GM04503 (cell line): ENCODE measurements at regions not wholly inside any gene's neighbourhood (a gene's known extent, or its start where the extent isn't known, plus 50 kb on each side); places are given as distances from the start of the nearest gene placed in this dataset.
"Not testable (repeated sequence)": the region's sequence is repeated elsewhere in the genome, so short reads cannot be mapped to it uniquely, and the experiment has no call there.

ENCODE experiments used
- DNase-seq: peaks from one replicate; pipeline ENCODE4 v3.0.0-alpha.2; 2012; ENCODE audit warnings: low read depth

DNA sequence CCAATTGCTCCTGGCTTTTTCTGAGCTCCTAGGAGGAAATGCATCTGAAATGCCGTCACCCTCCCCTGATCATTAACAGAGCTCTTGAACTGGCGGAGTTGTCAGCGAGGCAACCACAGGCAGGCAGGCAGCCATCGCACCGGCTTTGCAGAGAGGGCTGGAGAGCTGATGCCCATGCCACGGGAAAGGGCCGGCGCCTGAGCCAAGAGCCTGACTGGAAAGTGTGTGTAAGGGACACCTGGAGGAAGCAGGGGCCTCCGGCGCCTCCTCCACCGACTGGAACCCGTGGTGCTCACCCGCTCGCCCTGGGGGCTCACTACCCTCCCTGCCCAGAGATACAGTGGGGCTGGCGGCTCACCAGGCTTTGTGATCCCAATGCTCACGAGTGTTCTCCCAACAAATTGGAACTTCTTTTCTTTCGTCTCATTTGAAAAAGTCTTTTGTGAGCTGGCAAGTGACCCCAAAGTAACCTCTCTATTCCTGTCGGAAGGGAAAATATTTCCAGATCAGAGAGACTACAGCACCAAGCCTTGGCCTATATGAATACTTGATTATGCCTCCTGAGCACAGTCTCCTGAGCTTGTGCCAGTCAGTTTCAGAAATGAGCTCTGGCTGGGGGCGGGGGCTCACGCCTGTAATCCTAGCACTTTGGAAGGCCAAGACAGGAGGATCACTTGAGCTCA, 97.7 kb upstream of the SLC25A33 start:
- peak; percentile 42 for DNase-seq

DNA sequence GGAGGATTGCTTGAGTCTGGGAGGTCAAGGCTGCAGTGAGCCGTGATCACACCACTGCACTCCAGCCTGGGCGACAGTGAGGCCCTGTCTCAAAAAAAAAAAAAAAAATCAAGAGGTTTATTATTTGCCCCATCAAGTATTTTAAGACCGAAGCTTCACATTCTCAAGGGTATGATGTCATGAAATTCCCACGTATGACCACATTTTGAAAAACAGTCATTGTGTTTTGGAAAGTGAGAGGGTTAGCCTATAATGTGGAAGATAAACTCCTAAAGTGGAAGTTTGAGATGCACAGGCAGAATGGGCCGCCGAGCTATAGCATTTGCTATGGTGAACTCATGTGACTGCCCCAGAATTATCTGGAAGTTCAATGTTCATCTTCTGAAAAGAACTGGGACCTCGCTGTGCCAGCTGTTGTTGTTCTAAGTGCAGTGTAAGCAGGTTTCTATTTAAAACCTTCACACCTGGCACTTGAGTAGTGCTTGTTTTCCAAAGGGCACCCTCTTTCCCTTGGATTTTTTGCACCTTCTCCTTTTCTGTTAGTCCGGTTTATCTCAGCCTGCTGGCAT, 96.9 kb upstream of the SLC25A33 start:
- DNase-seq: no peak

DNA sequence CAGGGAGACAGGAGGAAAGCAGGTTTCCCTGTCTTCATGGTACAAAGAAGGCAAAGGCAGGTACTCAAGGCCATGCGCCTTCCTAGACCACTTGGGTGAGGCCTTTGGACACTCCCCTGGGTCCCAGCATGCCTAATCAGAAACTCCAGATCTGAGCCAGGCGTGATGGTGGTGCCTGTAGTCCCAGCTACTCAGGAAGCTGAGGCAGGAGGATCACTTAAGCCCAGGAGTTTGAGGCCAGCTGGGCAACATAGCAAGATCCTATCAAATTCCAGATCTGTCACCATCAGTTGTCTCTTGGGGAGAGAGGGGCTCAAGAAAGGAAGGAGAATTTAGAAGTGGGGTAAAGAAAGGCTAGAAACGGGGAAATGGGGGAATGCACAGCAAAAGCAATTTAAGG, 96.3 kb upstream of the SLC25A33 start:
- DNase-seq: no peak

DNA sequence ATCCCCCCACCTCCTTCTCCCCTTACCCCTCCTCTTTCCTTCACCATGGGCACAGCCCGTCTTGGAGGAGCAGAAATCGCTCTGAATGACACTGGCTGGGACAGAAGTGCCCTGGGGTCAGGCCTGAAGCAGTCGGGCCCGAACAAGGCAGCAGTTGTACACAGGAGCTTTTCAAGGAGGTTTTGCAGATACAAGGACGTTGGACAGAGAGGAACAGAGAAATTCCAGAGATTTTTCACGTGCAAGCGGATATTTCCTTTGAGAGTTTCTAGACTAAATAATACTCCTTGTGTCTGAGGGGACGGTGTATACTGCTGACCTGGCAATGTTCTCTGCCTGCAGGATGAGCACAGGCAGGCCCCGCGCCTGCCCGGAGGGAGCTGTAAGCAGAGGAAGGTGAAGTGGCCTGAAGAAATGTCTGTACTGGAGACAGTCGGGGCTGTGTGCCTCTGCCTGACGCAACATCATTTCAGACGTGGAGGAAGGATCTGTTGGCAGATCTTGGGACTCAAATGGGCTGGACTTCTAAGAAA, 95.3 kb upstream of the SLC25A33 start:
- no peak for DNase-seq

DNA sequence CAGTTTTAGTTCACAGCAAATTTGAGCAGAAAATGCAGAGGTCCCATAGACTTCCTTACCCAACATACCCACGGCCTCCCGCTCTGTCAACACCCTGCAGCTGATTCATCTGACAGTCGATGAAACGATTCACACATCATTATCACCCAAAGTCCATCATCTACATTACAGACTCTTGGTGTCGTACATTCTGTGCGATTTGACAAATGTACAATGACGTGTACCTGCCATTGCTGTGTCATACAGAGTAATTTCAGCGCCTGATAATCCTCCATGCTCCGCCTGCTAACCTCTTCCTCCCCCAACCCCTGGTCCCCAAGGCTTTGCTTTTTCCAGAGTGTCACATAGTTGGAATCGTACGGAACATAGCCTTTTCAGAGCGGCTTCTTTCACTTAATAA, 94.7 kb upstream of the SLC25A33 start:
- DNase-seq: no peak

DNA sequence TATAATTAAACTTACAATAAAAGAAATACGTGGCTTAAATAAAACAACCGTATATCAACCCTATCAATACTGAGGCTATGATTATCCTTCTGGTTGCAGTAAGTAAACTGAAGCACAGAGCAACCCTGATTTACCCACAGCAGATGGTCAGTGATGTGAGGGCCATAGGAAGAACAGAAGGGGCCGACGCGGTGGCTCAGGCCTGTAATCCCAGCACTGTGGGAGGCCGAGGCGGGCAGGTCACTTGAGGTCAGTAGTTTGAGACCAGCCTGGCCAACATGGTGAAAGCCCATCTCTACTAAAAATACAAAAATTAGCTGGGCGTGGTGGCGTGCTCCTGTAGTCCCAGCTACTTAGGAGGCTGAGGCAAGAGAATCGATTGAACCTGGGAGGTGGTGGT, 94.2 kb upstream of the SLC25A33 start:
- DNase-seq: not testable (repeated sequence)

DNA sequence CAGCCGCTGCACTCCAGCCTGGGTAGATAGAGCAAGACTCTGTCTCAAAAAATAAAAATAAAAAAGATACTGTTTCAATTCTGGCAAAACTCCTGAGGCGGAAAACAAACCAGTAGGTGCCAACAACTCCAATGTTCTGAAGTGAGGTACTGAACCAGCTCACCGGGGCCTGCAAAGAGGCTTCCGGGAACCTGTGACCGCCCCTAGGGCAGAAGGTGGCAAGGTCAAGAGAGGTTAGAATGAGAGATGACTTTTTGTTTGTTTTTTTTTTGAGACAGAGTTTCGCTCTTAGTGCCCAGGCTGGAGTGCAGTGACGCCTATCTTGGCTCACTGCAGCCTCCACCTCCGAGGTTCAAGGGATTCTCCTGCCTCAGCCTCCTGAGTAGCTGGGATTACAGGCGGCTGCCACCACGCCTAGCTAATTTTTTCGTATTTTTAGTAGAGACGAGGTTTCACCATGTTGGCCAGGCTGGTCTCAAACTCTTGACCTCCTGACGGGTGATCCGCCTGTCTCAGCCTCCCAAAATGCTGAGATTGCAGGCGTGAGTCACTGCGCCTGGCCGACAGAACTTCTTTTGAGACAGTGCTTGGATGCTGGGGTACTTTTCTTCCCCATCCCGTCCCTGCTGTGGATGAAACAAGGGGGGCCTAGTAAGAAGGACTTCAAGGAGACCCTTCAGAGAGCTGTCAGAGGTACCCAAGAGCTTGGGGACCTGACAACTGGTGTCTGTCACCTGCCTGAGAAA, 91.9 kb upstream of the SLC25A33 start:
- DNase-seq: no peak

DNA sequence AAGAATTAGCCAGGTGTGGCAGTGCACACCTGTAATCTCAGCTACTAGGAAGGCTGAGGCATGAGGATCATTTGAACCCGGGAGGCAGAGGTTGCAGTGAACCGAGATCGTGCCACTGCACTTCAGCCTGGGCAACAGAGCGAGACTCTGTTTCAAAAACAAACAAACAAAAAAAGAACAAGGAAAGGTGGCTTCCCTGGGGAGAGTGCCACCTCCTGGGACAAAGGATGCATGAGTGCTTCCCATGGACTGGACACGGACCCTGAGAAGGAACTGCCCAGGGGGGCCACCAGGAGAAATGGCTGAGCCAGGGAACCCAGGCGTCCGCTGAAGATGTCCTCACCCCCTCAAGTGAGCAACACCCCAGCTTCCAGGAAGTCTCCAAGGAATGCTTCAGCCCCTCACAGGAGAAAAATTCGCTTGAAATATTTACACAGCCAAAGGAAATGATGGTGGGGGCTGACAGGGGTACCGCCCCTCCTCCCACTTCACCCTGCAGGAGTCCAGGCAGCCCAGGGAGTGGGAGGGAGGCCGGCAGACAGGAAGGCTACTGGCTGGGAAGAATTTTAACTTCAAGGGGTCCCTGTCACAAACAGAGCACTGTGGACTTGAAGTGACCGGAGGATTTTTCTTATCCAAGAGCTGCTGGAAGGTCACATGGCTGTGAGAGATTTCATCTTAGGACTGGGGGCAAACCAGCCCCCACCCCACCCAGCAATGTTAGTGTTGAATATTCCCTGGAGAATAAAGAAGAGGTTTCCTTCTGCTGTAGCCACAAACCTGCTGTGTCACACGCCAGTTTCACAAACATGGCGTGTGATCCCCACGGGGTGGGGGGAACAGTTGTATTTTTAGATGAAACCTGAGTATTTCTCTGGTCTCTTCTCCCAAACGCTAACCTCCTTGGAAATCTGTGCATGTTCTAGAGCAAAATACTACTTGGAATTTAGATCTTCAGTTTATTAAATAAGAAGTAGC, 90.8 kb upstream of the SLC25A33 start:
- no peak for DNase-seq

GRCh38 chr1:9449110-9449627, 90.1 kb upstream of the SLC25A33 start:
- DNase-seq: no peak

DNA sequence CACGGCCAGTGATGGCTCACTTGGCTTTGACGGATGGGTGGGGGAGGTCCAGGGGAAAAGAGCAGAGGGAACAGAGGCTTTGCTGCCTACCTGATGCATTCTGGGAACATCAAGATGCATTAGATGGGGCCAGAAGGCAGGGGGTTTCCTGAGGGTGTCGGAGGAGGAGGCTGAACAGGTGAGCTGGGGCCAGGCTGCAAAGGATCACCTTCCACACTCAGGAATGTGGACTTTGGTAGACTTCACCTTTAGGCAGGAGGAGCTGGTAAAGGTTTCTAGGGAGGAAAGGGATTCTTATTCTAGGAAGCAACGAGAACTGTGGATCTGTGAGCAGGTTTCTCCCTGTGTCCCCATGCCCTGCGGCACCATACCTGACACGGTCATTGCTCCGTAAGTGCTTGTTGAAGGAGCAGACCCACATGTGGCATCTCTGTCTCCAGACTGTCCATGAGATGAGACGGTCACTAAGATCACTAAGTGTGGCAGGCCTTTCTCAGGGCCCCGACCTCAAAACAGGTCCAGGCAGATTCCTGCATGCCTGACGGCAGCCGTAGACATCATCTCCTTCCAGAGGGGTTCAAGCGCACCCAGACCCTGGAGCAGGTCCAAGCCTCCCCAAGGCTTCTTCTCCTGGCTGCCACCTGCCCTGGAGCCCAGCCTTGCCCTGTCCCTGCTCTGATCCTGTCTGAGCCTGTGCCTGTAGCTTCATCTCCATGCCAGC, 89.1 kb upstream of the SLC25A33 start:
- no peak for DNase-seq

GRCh38 chr1:9451081-9451480, 88.2 kb upstream of the SLC25A33 start:
- DNase-seq: no peak

- DNase-seq: no peak
Measured at GRCh38 chr1:9452516-9453140, 86.6 kb upstream of the SLC25A33 start.

GRCh38 chr1:9453375-9453774, 85.9 kb upstream of the SLC25A33 start:
- no peak for DNase-seq

DNA sequence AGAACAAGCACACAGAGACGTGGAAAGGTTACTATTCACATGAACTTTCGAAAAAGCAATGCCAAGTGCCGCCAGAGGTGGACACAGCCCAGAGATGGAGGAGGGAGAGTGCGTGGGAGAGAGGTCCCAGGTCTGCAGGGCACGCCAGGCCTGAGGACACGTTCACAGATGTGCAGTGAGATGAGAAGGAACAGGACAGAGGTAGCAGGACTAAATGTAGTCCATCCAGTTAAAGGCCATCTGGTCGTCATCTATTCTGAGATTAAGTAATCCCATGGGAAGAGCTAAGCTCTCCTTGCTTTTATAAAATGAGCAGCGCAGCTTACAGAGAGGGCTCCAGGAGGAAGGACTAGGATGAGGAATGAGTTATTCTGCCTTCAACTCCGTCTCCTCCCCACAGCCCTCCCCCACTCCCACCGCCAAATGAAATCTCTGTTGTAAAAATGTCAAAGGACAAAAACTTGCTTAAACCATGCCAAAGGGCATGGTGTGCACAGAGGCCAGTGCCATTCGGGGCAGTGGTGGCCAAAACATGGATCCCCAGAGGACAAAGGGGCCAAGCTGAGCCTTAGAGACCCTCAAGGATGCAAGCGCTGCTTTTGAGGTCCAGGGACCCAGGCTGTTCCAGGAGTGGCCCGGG, 85.4 kb upstream of the SLC25A33 start:
- no peak for DNase-seq

GRCh38 chr1:9454494-9455066, 84.7 kb upstream of the SLC25A33 start:
- DNase-seq: no peak

DNA sequence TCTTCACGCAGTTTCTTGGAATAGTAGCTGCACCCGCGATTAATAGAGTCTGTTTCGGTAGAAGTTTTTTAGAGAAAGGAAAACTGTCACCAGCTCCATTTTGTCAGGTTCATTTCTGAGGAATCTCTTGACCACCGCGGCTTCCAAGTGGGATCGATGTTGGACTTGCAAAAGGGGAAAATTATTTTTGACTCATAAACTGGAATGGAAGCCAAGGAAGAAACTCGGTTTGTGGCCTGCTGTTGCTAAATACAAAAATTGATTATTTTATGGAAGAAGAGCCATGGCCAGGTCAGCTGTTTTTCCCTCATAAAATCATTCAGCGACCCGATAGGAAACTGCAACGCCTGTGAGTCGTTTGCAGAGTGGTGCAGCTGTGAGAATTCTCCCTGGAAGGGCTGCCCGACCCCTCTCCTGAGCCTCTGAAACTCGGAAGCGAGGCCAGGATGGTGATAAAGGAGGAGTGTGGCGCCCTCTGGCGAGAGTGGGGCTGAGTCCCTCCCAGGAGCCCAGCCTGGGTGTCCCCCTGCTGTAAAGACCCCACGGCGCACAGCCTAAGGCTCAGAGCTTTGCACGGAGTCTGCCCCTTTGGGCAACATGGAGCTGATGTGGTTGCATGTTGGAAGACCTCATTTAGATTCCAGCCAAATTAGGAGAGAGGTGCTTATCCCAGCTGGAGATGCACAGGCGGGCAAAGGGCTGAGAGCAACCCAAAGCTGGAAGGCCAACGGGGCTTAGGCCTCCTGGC, 83.6 kb upstream of the SLC25A33 start:
- DNase-seq: no peak

DNA sequence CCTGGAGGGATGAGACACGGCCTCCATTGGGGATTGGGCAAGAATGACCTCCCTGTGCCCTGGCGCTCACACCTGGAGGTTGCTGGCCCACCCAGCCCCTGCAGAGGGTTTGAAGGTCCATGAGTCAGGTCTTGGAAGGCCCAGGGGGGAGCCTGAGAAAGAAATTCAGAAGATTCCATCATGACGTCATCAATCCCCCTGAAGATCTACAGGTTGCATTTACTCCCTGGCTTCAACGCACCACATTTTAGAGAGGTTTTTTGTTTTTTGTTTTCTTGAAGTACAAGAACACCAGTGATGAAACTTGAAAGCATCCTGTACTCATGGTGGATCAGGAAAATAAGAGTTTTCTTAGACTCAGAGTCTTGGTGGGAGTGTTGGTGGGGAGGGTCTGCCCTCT, 82.4 kb upstream of the SLC25A33 start:
- DNase-seq: no peak

DNA sequence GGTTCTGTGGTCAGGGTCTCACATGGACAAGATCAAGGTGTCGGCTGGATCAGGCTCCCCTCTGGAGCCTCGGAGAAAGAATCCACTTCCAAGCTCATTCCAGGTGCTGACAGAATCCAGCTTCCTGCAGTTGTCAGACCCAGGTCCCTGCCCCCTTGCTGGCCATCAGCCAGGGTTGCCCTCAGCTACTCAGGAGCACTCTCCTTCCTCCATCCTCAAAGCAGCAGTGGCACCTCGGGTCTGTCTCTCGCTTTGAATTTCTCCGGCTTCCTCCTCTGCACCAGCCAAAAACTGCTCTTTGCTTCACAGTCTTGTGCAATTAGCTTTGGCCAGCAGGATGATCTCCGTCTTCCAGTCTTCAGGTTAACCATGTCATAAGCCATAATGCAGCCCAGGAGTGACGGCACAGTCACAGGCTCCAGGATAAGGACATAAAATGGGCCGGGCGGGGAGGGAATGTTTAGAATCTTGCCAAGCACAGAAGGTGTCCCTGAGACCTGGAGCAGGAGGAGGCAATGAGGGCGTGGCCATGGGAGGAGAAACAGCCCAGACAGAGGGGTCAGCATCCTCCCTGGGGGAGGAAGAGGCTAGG, 79.4 kb upstream of the SLC25A33 start:
- DNase-seq: no peak

- DNase-seq: no peak
Measured at GRCh38 chr1:9465640-9466039, 73.6 kb upstream of the SLC25A33 start.
